SK-N-MC (cell line): ENCODE measurements at regions not wholly inside any gene's neighbourhood (a gene's known extent, or its start where the extent isn't known, plus 50 kb on each side); places are given as distances from the start of the nearest gene placed in this dataset.

Source experiments
- EZH2 ChIP-seq: fragments of 200-600 bp; sonication (generic); IDR thresholded peaks from one replicate; pipeline ENCODE4 v1.6.1; 2017; ENCODE audit warnings: antibody characterized with exemption
- FOXP2 ChIP-seq: optimal IDR thresholded peaks from 2 replicates; pipeline ENCODE3; 2011; ENCODE audit warnings: mild to moderate bottlenecking, moderate library complexity; ENCODE audit not compliant: insufficient read depth; ENCODE audit errors: extremely low read length, control extremely low read depth
- POLR2AphosphoS5 ChIP-seq: IDR thresholded peaks from 2 replicates; pipeline ENCODE4 v1.6.1; 2012; ENCODE audit warnings: mild to moderate bottlenecking, low read depth, low read length, borderline replicate concordance

DNA sequence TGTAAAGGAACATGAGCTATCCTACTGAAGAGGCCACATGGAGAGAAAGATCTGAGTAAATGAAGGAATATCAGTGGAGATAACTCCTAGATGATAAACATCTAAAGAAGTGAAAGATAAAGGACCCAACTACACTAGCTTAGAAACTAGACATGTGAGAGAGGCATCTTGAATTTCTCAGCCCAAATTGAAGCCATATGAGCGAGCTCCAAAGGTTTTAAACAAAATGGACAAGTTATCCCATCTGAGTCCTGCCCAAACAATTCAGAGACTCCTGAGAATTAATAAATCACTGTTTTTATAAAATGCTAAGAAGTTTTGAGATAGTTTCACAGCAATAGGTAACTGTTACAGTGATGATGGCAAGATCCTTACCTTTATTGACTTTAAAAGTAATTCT is 438.9 kb downstream of the NAV3 start:
- TF ChIP-seq POLR2AphosphoS5 (no peak), EZH2 (no peak), FOXP2 (no peak)
